ENCODE measurements at regions not wholly inside any gene's neighbourhood (a gene's known extent, or its start where the extent isn't known, plus 50 kb on each side); places are given as distances from the start of the nearest gene placed in this dataset.

- Histone ChIP-seq H3K27ac (peak overlapping the region in 1 of 2 donors; percentile 10), H3K4me3 (no peak overlapping the region), H3K4me1 (no peaks in the 10 kb centered on the region), H3K9me3 (no peaks in the 10 kb centered on the region), H3K27me3 (no peaks in the 10 kb centered on the region), H3K36me3 (no peaks in the 10 kb centered on the region)
- DNase-seq (ENCODE audit: low spot score in 2 of 2), result no peak
- intact Hi-C loops (cut with DNase I; ENCODE audit: low total_unique reads), result no loop called here
- TF ChIP-seq POLR2A (IDR thresholded peaks at IDR 0.05) (no peak), POLR2AphosphoS5 (IDR thresholded peaks at IDR 0.05) (no peak), CTCF (IDR thresholded peaks at IDR 0.05) (no peak)
These were observed 602.0 kb upstream of the KCNMB2 start for GRCh38 chr3:177934001-177934891.

GRCh38 chr3:177935047-177935446 is 601.2 kb upstream of the KCNMB2 start:
- no peak for DNase-seq (ENCODE audit: low spot score in 2 of 2)
- intact Hi-C loops (cut with DNase I; ENCODE audit: low total_unique reads), result no loop called here
- H3K4me1 ChIP-seq, result no peaks in the 10 kb centered on the region
- H3K27ac ChIP-seq, result no peak overlapping the region
- TF ChIP-seq POLR2AphosphoS5 (IDR thresholded peaks at IDR 0.05), result no peak
- H3K36me3 ChIP-seq, result no peaks in the 10 kb centered on the region
- no peaks in the 10 kb centered on the region for H3K27me3 ChIP-seq
- no peaks in the 10 kb centered on the region for H3K9me3 ChIP-seq
- no peak overlapping the region for H3K4me3 ChIP-seq

GRCh38 chr3:177936721-177937120 is 599.5 kb upstream of the KCNMB2 start:
- Histone ChIP-seq H3K9me3 (no peaks in the 10 kb centered on the region), H3K36me3 (no peaks in the 10 kb centered on the region), H3K27ac (no peak overlapping the region), H3K27me3 (no peaks in the 10 kb centered on the region), H3K4me1 (no peaks in the 10 kb centered on the region), H3K4me3 (no peak overlapping the region)
- intact Hi-C loops (cut with DNase I; ENCODE audit: low total_unique reads), result no loop called here
- DNase-seq (ENCODE audit: low spot score in 2 of 2), result no peak
- no peak for TF ChIP-seq POLR2AphosphoS5 (IDR thresholded peaks at IDR 0.05)
- TF ChIP-seq POLR2A (IDR thresholded peaks at IDR 0.05), result no peak
- TF ChIP-seq CTCF (IDR thresholded peaks at IDR 0.05), result no peak

- Histone ChIP-seq H3K27ac (no peak overlapping the region), H3K27me3 (no peaks in the 10 kb centered on the region), H3K9me3 (no peaks in the 10 kb centered on the region), H3K36me3 (no peaks in the 10 kb centered on the region), H3K4me1 (no peaks in the 10 kb centered on the region), H3K4me3 (no peak overlapping the region)
- intact Hi-C loops (cut with DNase I; ENCODE audit: low total_unique reads), result no loop called here
- TF ChIP-seq POLR2AphosphoS5 (IDR thresholded peaks at IDR 0.05), result no peak
- TF ChIP-seq POLR2A (IDR thresholded peaks at IDR 0.05), result no peak
- no peak for TF ChIP-seq CTCF (IDR thresholded peaks at IDR 0.05)
- DNase-seq (ENCODE audit: low spot score in 2 of 2), result no peak
These were observed 593.3 kb upstream of the KCNMB2 start for GRCh38 chr3:177942911-177943310.

- Histone ChIP-seq H3K4me3 (no peak overlapping the region), H3K4me1 (no peaks in the 10 kb centered on the region), H3K36me3 (no peaks in the 10 kb centered on the region), H3K27me3 (no peaks in the 10 kb centered on the region), H3K9me3 (no peaks in the 10 kb centered on the region), H3K27ac (no peak overlapping the region)
- TF ChIP-seq POLR2A (IDR thresholded peaks at IDR 0.05) (no peak), CTCF (IDR thresholded peaks at IDR 0.05) (no peak), POLR2AphosphoS5 (IDR thresholded peaks at IDR 0.05) (no peak)
- no peak for DNase-seq (ENCODE audit: low spot score in 2 of 2)
- intact Hi-C loops (cut with DNase I; ENCODE audit: low total_unique reads), result no loop called here
These were observed 592.0 kb upstream of the KCNMB2 start for GRCh38 chr3:177944228-177944661.

Measured in breast epithelium (tissue), 4 donors.